Right atrium auricular region (tissue), 2 donors: ENCODE measurements at regions not wholly inside any gene's neighbourhood (a gene's known extent, or its start where the extent isn't known, plus 50 kb on each side); places are given as distances from the start of the nearest gene placed in this dataset.

Experiments
- DNase-seq: peaks from one replicate; pipeline ENCODE4 v3.0.0-alpha.2; 2019; ENCODE audit warnings: low spot score
- H3K27ac ChIP-seq, 2 donors: fragments of 200-600 bp; sonication (generic); 1 replicate in 1 of 2; 2 replicates in 1 of 2; pipeline ENCODE4 v1.5.1; 2016 to 2019
- H3K27me3 ChIP-seq, 2 donors: fragments of 200-600 bp; sonication (generic); one replicate each; pipeline versions ENCODE4 v1.5.1 to v1.6.0; 2017 to 2019
- H3K36me3 ChIP-seq: fragments of 200-600 bp; sonication (generic); one replicate; pipeline ENCODE4 v1.5.1; 2016
- H3K4me1 ChIP-seq, 2 donors: fragments of 200-600 bp; sonication (generic); one replicate each; pipeline versions ENCODE4 v1.5.1 to v1.6.0; 2017 to 2019
- H3K4me3 ChIP-seq, 2 donors: fragments of 200-600 bp; sonication (generic); 1 replicate in 1 of 2; 2 replicates in 1 of 2; pipeline ENCODE4 v1.5.1; 2017 to 2019; ENCODE audit warnings: mild to moderate bottlenecking in 1 of 2, moderate library complexity in 1 of 2
- H3K9me3 ChIP-seq, 2 donors: fragments of 200-600 bp; sonication (generic); one replicate each; pipeline ENCODE4 v1.5.1; 2019
- TF ChIP-seq, protein P1 (sequence below), 2 donors: fragments of 200-600 bp; sonication (generic); IDR thresholded peaks; one replicate each; pipeline ENCODE4 v1.5.1; 2019; ENCODE audit warnings: antibody characterized with exemption in 2 of 2

GRCh38 chr2:196318517-196319377, 147.4 kb upstream of the STK17B start:
- no peaks in the 10 kb centered on the region for H3K27me3 ChIP-seq
- peak overlapping the region; percentile 40 to 45 for H3K27ac ChIP-seq
- H3K9me3 ChIP-seq: no peaks in the 10 kb centered on the region
- H3K4me3 ChIP-seq: no peak overlapping the region
- DNase-seq: no peak
- H3K36me3 ChIP-seq: no peaks in the 10 kb centered on the region
- TF ChIP-seq, protein P1, sequence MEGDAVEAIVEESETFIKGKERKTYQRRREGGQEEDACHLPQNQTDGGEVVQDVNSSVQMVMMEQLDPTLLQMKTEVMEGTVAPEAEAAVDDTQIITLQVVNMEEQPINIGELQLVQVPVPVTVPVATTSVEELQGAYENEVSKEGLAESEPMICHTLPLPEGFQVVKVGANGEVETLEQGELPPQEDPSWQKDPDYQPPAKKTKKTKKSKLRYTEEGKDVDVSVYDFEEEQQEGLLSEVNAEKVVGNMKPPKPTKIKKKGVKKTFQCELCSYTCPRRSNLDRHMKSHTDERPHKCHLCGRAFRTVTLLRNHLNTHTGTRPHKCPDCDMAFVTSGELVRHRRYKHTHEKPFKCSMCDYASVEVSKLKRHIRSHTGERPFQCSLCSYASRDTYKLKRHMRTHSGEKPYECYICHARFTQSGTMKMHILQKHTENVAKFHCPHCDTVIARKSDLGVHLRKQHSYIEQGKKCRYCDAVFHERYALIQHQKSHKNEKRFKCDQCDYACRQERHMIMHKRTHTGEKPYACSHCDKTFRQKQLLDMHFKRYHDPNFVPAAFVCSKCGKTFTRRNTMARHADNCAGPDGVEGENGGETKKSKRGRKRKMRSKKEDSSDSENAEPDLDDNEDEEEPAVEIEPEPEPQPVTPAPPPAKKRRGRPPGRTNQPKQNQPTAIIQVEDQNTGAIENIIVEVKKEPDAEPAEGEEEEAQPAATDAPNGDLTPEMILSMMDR (IDR thresholded peaks at IDR 0.05): no peak
- peaks cover 0 to 4% of the 10 kb centered on the region in 2 donors for H3K4me1 ChIP-seq

DNA sequence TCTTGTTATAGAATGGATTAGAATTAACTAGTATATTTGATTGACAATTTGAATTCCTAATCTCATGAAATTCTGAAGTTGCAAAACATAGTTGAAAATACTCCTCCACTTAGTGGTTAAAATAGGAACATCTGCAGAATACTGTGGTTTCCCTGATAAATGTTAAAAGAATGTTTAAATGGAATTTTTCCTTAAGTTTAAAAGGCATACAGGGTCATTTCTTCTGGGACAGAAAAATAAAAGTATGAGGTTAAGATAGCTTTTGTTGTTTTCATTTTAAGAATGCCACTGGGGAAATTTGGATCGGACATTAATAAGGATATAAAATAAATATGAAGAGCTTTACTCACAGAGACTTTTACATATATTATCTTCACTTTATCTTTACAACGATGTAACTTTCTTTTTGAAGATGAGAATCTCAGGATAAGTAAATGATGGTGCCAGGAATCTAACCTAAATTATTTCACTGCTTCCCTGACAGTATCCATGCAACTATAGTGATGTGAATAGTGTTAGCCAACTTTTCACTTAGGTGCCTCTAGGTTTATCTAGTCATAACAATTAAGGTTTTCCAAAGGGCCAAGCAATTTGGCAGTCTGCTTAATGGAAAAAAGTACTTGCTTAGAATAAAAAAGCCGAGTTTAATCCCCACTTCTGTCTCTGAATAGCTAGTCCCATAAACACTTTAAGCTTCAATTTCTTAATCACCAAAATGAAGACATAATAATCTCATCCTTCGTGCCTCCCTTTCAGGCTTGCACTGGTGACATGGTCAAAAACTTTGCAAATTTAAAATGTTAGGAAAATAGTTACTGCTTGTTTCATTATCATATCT, 151.8 kb upstream of the STK17B start:
- no peaks in the 10 kb centered on the region for H3K27me3 ChIP-seq

DNA sequence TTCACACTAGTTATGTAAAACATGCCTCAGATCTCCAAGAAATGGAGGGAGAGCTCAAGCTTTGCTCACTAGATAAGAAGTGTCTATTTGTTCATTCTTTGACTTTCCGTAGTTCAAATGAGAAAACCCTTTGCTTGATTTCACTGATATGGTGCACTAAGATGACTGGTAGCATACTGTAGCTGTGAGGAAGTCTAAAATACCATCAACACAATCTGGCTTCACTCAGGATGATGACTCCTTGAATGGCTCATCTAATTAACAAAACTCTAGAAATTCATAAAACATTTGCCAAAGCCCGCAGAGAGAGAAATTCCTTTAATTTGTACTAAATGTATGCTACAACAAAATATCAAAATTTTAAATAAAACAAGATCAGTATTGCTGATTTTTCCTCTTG, 152.8 kb upstream of the STK17B start:
- TF ChIP-seq, protein P1 (IDR thresholded peaks at IDR 0.05): no peak
- Histone ChIP-seq H3K36me3 (no peaks in the 10 kb centered on the region), H3K27ac (no peak overlapping the region), H3K9me3 (no peaks in the 10 kb centered on the region), H3K4me1 (peaks cover 0 to 9% of the 10 kb centered on the region in 2 donors), H3K27me3 (no peaks in the 10 kb centered on the region), H3K4me3 (no peak overlapping the region)
- no peak for DNase-seq

More for the DNA sequence above, 151.8 kb upstream of the STK17B start:
- DNase-seq: no peak
- H3K27ac ChIP-seq: no peak overlapping the region
- no peaks in the 10 kb centered on the region for H3K36me3 ChIP-seq
- TF ChIP-seq, protein P1 (IDR thresholded peaks at IDR 0.05): no peak
- peaks cover 0 to 3% of the 10 kb centered on the region in 2 donors for H3K4me1 ChIP-seq
- H3K9me3 ChIP-seq: no peaks in the 10 kb centered on the region
- H3K4me3 ChIP-seq: no peak overlapping the region

- no peak overlapping the region for H3K4me3 ChIP-seq
- H3K4me1 ChIP-seq: peaks cover 0 to 18% of the 10 kb centered on the region in 2 donors
- H3K27me3 ChIP-seq: no peaks in the 10 kb centered on the region
- DNase-seq: no peak
- no peaks in the 10 kb centered on the region for H3K9me3 ChIP-seq
- H3K27ac ChIP-seq: no peak overlapping the region
- H3K36me3 ChIP-seq: no peaks in the 10 kb centered on the region
- TF ChIP-seq, protein P1 (IDR thresholded peaks at IDR 0.05): no peak
These were observed 156.8 kb upstream of the STK17B start for GRCh38 chr2:196328088-196328680.

DNA sequence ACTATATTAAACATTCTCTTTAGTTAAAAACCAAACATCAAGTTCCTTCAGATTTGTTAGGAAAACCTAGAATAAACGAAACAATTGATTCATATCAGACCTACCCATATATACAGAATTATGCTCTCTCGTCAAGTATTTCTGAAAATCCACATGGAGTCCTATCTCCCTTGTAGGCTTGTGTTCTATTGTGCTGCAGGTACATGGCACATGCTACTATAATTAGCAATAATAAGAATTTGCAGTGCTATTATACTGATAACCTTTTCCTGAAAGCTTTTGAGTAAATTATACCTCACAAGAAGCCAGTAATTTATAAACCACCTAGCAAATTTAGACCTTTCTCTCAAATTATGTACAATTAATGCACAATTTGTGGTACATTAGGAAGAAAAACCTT, 158.6 kb upstream of the STK17B start:
- H3K27ac ChIP-seq: no peak overlapping the region
- H3K4me3 ChIP-seq: no peak overlapping the region
- no peaks in the 10 kb centered on the region for H3K9me3 ChIP-seq
- TF ChIP-seq, protein P1 (IDR thresholded peaks at IDR 0.05): no peak
- H3K4me1 ChIP-seq: peaks cover 0 to 18% of the 10 kb centered on the region in 2 donors
- no peaks in the 10 kb centered on the region for H3K36me3 ChIP-seq
- no peak for DNase-seq
- H3K27me3 ChIP-seq: no peaks in the 10 kb centered on the region
